Effector CD8-positive, alpha-beta T cell (primary cell): ENCODE measurements at regions not wholly inside any gene's neighbourhood (a gene's known extent, or its start where the extent isn't known, plus 50 kb on each side); places are given as distances from the start of the nearest gene placed in this dataset.
"Not testable (repeated sequence)": the region's sequence is repeated elsewhere in the genome, so short reads cannot be mapped to it uniquely, and the experiment has no call there.

ENCODE experiments used
- DNase-seq: peaks from one replicate; lab custom pipeline; 2025; lab: John Stamatoyannopoulos, UW

DNA sequence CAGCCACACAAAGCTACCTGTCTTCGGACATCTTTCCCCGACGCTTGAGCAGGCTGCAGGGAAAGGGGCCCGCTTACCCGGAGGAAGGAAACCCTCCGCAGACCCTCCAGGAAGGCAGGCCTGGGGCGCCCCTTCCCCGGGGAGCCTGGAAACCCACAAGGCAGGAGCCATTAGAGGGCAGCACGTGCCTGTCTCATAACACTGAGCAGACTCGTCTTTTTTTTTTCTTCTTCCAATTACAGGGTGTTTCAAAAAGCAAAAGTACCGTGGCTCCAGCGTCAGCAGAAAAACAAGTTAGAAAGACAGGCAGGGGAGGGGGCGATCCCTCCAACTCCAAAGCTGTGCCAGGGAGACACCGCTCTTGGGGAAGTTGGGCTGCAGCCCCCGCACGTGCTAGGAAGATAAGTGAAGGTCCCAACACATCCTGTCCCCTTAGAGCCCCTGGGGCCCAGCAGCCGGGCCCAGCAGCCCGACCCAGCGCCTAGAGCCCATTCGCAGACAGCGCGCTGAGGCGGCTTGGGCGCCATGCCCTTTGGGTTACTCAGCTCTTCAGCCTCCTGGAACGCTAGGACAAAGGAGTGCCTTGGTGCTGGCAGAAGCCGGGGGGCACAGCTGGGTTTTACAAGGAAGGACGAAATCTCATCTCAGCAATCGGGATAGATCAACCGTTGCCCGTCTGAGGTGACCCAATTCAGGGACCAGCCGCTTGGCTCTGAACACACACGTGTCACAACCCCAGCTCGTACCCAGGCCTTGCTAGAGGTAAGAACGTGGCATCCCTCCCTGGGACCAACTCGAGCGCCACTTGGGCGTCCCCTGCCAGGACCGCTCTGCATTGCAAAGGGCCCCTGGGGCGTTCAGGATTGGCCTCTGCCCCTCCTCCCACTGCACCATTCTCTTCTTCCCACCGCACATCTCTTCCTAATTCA lies 136.3 kb downstream of the LY86 start:
- peak; percentile 35 for DNase-seq

DNA sequence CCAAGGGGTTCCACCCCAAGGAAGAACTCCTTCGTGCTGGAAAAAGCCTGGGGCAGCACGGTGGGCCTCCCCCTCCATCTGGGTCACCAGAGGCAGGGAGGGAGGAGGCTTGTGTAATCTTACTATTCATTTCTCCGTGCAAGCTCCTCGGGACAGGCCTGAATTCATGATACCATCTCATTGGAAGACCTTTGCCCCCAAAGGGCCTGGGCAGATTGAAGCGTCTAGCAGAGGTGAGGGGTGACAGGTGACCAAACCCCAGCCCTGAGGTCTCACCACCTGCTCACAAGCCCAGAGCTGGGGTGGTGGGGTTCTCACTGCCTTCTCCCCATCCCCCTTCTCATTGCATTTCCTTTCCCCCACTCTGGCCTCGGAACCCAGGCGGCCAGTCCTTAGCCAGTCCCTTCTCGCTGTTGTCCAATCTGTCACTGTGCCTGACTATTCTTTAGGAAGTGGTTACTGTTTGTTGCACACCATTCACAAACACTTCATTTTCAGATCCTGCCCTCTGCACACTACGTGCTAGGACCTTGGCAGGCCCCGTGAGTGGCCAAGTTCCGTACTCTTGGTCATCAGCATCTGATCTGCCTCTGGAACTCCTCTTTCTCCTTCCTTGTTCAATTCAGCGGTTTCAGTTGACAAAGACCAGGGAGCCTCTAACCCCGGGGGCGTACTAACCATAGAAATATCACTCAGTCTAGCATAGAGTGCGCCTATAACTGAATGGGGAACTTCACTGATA lies 137.1 kb downstream of the LY86 start:
- DNase-seq, result no peak

DNA sequence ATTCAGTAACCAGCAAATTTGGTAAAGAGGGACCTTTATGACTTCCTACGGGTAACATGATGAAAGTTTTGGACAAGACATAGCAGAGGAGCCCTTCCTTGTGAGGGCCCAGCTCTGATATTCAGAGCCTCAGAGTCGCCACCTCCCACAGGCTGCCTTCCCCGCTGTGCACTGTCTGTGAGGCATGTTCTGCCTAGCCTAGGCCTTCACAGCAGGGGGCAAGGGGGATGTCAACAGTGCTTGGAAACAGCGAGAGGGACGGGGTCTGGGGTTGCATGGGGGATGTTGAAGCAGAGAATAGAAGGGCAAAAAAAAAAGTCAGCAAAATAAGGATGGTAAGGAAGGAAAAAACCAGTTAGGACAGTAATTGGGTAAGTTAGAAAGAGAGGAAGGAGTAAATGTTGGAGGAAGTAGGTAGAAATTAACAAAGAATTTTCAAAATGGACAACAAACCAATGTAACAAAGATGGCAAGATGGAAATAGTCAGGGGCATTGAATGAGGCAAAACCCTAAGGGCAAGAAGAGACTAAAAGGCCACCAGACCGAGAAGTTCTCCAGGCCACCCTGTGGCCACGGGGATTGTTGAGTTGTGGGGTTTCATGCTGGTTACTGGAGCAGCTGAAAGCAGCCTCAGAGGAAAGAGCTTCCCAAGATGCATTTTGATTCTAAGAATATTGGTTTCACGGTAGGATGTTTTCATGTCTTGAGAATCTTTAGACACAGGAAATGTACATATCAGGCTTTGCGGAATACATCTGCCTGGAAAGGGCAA lies 139.8 kb downstream of the LY86 start:
- no peak for DNase-seq

DNA sequence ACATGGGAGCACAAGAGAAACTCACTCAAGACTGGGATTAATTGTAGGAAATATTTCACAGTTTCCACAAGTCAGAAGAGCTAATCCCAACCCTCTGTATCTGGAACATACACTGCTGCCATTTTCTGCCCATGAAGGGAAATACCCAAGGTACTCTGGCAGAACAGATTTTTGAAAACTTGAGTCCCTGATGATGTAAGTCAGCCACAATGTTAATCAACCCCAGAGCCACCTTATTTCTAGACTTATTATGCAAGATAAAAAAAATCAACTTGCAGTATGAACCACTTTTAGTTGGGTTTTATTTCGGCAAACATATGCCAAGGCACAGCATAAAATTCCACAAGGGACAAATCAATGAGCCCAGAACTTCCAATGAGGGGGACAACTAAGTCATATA lies 141.5 kb downstream of the LY86 start:
- no peak for DNase-seq

DNA sequence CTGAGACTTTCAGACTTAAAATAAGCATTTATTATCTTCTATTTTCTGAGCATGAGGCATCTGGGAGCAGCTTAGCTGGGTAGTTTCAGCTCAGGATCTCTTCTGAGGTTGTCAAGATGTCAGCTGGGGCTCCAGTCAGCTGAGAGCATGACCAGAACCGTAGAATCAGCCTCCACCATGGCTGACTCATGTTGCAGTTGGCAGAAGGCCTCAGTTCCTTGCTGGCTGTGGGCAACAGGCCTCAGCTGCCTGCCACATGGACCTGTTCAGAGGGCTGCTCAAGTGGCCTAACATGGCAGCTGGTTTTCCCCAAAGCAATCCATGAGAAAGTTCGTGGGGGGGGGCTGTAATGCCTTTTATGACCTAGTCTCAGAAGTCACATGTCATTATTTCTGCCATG lies 142.3 kb downstream of the LY86 start:
- no peak for DNase-seq

DNA sequence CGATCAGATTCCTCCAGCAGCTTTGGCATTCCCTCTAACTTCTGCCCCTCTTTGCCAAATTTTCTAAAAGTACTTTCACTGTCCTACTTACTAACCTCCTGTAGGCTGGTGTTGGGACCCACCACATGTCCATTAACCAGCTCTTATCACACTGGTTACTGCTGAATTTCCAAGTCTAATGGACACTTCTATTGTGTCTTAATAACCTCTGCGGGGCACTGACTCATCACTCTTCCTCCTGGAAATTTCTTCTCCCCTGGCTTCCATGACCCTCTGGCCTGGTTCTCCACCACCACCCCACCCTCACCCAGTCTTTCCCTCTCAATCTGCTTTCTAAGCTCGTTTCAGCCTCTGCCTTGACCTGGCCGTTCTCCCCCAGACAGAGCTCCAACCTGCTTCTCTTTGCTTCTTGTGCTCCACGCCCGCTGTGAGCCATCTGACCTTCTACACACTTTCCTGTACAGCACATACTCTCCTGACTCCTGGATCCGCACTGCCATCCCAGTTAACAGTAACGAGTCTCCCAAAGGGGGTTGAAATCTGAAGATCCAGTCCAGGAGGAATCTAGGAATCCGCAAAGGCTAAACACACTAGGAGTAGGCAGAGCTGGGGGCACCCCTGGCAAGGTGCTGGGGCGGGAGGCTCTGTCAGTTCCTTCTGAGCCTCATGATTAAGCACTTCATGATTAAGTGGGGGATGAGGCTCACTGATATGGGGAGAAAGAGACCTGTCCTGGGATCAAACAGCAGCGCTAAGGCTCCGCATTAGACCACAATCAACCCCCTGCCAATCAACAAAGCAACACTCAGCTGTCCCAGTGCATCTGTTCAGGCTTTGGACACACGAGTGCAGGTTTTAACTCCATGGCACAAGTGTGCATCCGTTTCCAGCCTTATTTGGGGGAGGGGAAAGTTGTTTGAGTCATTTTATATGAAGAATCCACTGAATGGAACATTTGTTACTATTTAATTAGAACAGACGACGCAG lies 146.3 kb downstream of the LY86 start:
- no peak for DNase-seq

DNA sequence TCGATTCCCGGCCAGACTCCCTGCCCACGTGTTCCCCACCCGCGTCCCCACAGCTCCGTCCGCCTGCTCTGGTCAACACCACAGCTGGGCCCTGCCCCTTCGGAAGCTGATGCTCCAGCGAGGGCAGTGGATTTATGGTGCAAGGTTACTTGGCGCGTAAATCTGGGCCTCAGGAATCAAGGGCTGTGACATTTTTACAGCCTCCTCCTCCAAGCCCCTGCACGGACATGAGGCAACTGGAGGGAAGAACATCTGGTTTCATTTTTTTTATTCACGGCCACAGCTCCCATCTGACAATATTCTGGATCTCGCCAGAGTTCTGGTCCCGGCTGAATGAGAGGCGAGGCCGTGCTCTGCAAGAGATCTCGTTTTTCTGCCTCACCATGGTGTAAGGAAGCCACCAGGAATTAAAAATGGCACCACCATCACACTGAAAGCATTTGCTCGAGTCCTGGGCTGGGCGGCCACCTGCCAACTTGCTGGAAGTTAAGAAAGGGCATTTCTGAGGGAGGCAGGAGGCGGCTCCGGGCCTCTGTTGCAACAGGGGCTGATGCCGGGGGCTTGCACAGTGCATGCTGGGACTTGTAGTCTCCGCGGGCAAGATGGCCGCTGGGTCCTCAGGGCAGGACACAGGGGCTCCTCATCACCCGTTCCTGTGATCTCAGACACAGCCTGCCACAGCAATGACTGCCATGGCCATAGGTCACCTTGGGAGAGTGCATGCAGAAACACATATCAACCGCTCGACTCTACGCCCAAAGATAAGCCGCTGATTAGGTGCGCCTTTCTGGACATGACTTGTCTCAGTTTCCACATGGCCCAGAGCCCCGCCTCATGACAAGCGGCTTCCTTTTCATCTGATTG lies 148.5 kb downstream of the LY86 start:
- DNase-seq, result no peak

DNA sequence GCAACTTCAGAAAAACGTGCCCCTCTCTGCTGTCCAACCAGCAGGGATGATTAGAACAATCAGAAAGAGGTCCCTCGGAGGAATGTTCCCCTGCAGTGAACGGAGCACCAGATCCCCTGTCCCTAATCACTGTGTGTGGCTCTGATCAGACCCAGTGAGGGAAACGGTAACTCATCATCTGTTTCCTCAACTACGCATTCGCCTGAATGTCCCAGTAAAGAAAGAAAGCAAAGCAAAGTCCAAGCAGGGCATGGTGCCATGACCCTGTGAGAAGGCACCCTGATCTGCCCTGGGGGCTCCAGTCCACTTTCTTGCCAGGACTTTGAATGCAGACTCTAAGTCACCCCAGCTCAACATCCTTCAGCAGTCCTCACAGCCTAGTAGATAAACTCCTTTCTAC lies 149.2 kb downstream of the LY86 start:
- DNase-seq, result no peak

DNA sequence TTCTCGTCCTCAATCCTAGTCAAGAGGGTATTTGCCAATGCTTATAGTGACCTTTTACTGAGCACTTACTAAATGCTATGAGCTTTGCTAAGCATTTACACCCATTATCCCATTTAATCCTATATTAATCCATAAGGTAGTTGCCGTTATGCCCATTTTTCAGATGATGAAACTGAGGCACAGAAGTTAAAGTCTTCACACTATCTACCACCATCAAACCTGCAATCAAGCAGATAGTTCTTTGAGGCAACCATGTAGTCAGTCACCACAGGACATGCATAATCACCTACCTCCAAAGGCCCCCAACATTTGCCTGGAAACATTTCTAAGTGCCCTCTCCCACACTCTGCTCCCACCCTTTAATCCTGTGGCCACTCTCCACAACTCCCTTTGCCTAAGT lies 149.6 kb downstream of the LY86 start:
- no peak for DNase-seq

DNA sequence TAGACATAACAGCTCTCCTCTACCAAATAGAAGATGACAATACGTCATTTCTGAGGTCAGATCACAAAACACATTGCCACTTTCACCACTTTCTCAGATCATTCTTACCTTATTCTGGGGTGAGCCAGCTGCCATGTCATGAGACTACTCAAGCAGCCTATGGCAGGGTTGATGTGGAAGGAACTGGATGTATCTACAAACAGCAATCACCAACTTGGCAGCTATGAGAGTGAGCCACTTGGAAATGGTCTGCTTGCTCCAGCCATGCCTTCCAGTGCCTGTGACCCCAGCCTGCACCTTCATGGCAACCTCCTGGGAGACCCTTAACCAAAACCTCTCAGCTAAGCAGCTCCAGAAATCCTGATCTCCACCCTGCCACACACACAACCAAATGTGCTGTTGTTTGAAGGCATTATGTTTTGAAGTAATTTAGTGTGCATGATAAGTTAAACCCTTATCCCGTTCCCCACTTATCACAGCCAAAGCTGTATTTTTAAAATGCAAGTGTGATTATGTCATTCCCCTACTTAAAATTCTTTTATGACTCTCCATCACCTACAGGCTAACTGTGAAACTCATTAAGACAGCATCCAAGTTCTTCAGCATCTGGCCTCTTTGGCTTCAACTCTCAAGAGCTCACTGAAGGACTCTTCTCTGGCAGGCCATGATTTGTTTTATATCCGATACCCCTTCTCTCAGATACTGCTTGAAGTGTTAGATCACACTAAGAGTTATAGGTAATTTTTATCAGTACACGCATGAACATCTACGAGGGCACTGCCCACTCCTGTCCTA lies 150.6 kb downstream of the LY86 start:
- no peak for DNase-seq

DNA sequence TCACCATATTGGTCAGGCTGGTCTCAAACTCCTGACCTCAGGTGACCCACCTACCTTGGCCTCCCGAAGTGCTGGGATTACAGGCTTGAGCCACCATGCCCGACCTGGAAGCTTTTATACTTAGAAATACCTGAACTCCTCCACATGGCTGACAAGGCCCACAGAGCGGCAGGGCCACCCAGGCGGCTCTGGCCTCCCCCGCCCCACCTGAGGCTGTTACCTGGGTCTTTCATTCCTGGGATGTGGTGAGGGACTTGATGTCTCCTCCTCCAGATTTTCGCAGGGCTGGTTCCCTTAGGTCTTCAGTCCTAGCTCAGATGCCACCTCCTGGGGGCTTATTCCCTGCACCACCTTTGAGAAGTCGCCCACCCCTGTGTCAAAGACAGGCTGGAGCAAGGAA lies 152.1 kb downstream of the LY86 start:
- no peak for DNase-seq

DNA sequence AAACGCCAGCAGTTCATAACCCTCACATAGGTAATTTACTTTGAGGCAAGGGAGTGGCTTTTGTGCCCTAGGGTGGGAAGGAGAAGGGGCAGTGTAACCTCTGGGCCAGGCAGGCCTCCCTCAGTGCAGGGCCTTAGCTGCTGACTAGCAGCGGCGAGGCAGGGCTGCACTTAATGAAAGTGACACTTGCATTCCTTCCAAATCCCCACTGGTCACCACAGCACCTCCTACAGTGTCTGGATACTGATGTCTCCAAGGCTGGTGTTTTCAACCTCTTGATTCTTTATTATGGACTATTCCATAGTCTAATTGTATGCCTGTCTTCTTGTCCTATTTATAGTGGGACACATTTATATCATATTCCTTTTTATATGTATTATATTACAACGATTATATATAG lies 152.7 kb downstream of the LY86 start:
- DNase-seq, result no peak

DNA sequence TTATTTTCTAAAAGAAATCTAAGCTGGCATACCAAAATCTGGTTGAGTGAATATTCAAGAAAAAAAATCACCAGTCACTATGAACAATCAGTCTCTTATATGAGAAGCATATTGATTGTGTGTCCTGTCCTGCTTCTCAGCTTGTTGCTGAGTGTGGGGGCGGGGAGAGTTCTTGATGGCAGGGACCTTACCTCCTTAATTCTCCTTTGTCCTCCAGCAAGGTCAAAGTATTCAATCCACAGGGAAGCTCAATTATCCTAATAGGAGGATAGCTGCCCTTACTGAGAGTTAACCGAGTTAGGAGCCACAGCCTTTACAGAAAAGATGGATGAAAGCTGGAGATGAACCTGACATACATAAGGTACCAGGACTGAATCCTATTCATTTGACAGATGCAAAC lies 154.0 kb downstream of the LY86 start:
- DNase-seq, result no peak

DNA sequence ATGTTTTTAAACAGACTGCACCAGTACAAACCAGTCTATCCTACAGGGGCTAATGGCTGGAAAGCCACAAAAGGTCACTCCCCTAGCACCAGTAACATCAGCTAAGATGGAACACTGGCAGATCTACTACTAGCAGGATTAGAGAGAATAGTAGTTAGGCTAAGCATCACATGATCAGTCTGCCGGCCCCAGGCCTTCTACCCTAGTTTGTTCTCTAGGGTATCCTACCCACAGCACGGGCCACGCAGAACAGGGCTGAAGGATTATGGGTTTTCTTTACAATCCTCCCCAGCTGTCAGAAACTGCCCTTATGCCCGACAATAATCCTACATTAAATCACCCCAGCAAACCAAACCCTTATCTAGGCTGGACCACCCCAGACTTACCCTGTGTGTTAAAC lies 156.0 kb downstream of the LY86 start:
- no peak for DNase-seq

DNA sequence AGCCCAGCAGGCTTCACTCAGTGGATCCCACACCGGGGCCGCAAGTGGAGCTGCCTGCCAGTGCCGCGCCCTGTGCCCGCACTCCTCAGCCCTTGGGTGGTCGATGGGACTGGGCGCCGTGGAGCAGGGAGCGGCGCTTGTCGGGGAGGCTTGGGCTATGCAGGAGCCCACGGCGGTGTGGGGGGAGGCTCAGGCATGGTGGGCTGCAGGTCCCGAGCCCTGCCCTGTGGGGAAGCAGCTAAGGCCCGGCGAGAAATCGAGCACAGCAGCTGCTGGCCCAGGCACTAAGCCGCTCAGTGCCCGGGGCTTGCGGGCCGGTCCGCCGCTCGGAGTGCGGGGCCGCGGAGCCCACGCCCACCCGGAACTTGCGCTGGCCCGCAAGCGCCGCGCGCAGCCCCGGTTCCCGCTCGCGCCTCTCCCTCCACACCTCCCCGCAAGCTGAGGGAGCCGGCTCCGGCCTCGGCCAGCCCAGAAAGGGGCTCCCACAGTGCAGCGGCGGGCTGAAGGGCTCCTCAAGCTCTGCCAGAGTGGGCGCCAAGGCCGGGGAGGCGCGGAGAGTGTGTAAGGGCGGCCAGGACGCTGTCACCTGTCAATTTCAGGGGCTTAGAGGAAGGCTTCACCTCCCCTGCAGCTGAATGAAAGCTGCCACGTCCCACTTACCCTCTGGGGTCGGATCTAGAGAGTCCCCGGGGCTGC lies 157.3 kb downstream of the LY86 start:
- not testable (repeated sequence) for DNase-seq

DNA sequence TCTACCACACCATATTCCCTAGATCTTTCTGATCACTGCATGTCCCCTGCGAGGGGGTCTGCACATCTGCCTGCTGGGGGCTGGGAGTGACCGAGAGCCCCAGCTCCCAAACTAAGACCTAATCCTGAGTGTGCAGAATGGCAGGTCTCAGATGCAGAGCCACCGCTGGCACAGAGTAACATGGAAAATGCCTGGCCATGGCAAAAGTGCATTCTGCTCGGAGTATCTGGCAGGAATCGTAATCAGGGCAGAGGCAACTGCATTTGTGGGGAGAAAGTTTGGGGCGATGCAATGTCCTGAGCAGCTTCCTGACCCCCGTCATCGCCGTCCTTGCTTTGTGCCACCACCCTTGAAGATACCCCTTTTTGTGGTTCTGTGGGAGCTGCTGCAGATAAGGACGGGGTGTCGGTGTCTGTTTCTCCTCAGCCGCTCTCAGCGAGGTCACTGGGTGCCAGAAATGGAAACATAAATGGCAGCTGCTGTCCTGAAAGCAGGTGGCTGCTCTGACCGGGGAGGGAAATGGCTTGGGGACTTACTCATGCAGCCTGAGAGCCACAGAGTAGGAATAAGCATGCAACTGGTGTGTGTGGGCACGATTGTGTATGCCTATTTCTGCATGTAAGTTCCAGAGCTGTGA lies 157.9 kb downstream of the LY86 start:
- no peak for DNase-seq

DNA sequence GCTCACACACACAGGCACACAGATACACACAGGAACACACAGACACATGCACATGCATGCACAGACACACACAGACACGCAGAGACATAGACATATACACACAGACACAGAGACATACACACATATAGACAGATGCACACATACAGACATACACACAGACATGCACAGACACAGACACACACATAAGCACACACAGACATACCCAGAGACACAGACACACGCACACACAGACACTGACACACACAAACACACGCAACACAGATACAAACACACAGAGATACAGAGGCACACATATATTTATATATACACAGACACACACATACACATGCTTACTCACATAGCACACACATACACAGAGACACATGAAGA lies 158.4 kb downstream of the LY86 start:
- no peak for DNase-seq

DNA sequence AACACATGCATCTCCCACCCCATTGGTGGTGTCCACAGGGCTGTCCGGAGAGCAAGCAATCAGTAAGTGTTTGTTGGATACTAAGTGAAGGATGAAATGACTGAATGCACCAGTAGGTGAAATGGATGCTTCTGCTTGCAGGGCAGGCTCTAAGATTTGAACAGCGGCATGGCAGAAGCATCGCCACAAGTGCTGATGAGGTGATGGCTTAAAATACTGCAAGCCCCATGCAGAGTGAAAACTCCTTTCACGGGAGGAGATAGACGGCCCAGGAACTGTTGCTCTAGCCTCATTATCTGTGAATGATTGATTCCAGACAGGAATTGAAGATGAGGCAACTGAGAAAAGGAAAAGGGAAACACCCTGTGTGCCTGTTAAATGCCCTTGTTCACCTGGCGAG lies 158.9 kb downstream of the LY86 start:
- no peak for DNase-seq
